AG10803 (cell line): ENCODE measurements at regions not wholly inside any gene's neighbourhood (a gene's known extent, or its start where the extent isn't known, plus 50 kb on each side); places are given as distances from the start of the nearest gene placed in this dataset.
"Not testable (repeated sequence)": the region's sequence is repeated elsewhere in the genome, so short reads cannot be mapped to it uniquely, and the experiment has no call there.

Source experiments
- DNase-seq: peaks from one replicate; pipeline ENCODE4 v3.0.0; 2010; ENCODE audit warnings: low read depth
- H3K4me3 ChIP-seq: 2 replicates; pipeline ENCODE4 v1.5.1; 2011; ENCODE audit warnings: mild to moderate bottlenecking, low read length, control low read depth
- CTCF ChIP-seq: conservative IDR thresholded peaks from 2 replicates; pipeline ENCODE4 v1.5.1; 2011; ENCODE audit warnings: mild to moderate bottlenecking, low read length, control low read depth, inconsistent platforms

DNA sequence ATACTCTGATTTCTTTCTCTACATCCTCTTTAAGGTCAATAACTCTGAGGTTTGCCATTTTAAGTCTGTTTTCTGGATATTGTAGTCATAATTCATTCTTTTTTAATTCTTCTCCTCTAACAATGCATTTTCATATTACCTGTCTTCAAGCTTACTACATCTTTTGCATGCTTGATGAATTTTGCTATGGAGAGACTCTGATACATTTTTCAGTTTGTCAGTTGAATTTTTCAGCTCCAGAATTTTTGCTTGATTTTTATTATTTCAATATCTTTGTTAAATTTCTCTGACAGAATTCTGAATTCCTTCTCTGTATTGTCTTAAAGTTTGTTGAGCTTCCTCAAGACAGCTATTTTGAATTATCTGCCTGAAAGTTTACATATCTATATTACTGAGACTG is 159.8 kb upstream of the ST8SIA4 start:
- DNase-seq: no peak
- TF ChIP-seq CTCF: no peak
- H3K4me3 ChIP-seq: no peak overlapping the region

DNA sequence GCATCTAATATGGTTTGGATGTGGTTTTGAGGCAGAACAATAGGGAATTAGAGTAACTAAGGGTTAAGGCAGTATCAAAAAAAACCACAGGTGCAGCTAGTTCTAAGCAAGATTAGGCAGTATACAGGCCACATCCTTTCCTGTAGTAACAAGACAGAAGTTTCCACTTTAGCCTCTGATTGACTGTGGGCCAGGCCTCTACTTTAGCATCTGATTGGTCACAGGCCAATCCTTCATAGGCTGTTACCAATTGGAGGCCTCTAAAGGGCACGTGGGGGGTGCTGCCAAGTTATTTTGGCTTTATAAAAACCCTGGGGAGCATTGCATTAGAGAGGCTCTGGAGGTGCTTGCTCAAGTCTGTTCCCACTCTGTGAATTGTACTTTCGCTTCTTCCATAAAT is 144.1 kb upstream of the ST8SIA4 start:
- H3K4me3 ChIP-seq: no peak overlapping the region
- DNase-seq: no peak
- no peak for TF ChIP-seq CTCF

DNA sequence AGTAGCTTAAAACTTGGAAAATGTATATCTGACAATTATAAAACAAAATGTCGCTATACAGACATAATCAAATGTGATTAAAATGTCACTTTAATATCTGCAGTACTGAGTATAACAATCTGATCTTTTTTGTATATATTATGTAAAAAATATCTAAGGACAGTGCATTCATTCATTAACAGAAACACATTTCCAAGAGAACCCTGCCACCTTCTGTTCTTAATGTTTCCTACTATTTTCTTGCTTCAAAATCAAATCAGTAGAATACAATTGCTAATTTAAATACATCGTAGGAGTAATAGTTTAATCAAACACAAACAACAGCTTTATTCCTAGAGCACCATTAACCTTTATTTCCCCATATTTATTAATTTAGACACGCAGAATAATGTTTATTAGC is 142.6 kb upstream of the ST8SIA4 start:
- no peak for TF ChIP-seq CTCF
- no peak overlapping the region for H3K4me3 ChIP-seq
- DNase-seq: no peak

DNA sequence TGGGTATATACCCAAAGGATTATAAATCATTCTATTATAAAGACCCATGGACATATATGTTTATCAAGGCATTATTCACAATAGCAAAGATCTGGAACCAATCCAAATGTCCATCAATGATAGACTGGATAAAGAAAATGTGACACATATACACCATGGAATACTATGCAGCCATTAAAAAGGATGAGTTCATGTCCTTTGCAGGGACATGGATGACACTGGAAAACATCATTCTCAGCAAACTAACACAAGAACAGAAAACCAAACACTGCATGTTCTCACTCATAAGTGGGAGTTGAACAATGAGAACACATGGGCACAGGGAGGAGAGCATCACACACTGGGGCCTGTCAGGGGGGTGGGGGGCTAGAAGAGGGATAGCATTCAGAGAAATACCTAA is 136.9 kb upstream of the ST8SIA4 start:
- H3K4me3 ChIP-seq, DNase-seq: not testable (repeated sequence)

GRCh38 chr5:101036778-101037177 is 133.7 kb upstream of the ST8SIA4 start:
- no peak overlapping the region for H3K4me3 ChIP-seq
- DNase-seq: no peak
- TF ChIP-seq CTCF: no peak

GRCh38 chr5:101035425-101035824 is 132.3 kb upstream of the ST8SIA4 start:
- no peak for DNase-seq
- no peak overlapping the region for H3K4me3 ChIP-seq
- TF ChIP-seq CTCF: no peak

- no peak for DNase-seq
- H3K4me3 ChIP-seq: no peak overlapping the region
- TF ChIP-seq CTCF: no peak
Observed at GRCh38 chr5:101024299-101024698, 121.2 kb upstream of the ST8SIA4 start.

- TF ChIP-seq CTCF: no peak
- no peak for DNase-seq
- H3K4me3 ChIP-seq: no peak overlapping the region
Observed at GRCh38 chr5:101018299-101018698, 115.2 kb upstream of the ST8SIA4 start.
